Upper lobe of left lung (tissue), 4 donors: ENCODE measurements at regions not wholly inside any gene's neighbourhood (a gene's known extent, or its start where the extent isn't known, plus 50 kb on each side); places are given as distances from the start of the nearest gene placed in this dataset.

Source experiments
- EP300 ChIP-seq, 4 donors: sonication (generic); formaldehyde crosslinking; IDR thresholded peaks; one replicate each; pipeline ENCODE4 v1.5.1; 2017; ENCODE audit warnings: antibody characterized with exemption in 4 of 4, control low read depth in 2 of 4
- POLR2A ChIP-seq, 4 donors: fragments of 450-650 bp; IDR thresholded peaks; one replicate each; pipeline ENCODE4 v1.5.1; 2016 to 2017; ENCODE audit warnings: antibody characterized with exemption in 4 of 4, mild to moderate bottlenecking in 2 of 4
- POLR2AphosphoS5 ChIP-seq, 2 donors: sonication (generic); formaldehyde crosslinking; IDR thresholded peaks; one replicate each; pipeline ENCODE4 v1.5.1; 2017; ENCODE audit warnings: antibody characterized with exemption in 2 of 2
- TF ChIP-seq, protein P1 (sequence below), 6 experiments: fragments of 450-650 bp in 4 of 6; fragments of 200-600 bp in 2 of 6; sonication (generic) in 2 of 6; IDR thresholded peaks; one replicate each; pipeline ENCODE4 v1.5.1; 2016 to 2019; ENCODE audit warnings: antibody characterized with exemption in 6 of 6

DNA sequence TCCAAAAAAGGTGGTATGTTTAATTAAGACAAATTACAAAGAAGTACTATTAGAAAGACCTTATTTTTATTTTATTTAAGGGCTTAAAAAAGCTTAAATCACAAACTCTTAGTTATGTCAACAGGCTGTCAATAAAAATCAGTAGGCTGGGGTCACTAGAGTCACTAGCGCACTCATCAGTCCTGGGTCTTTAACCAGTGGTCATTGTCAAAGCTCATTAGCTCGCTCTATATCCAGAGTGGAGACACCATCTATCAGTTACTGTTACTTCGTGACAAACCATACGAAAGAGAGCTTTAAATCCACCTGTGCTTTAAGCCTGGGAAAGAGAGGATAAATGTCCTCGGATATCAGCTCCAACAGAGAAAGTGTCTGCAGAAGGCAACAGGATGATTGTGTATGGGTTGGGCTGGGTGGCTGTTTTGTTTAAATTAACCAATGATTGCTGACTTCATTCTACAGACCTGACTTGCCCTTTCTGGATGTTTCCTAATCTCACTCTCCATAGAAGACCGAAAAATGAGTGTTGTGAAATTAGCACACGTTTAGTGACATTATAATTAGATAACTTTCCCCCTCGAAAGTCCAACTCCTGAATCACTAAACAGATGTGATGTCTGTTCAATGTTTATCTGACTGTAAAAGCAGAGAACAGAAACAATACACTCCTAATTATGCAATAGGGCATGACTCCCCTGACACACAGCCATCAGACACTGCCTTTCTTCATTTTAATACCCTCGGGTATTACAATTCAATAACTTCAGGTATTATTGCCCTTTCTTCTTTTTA lies 123.6 kb upstream of the TNPO1 start:
- TF ChIP-seq, protein P1, sequence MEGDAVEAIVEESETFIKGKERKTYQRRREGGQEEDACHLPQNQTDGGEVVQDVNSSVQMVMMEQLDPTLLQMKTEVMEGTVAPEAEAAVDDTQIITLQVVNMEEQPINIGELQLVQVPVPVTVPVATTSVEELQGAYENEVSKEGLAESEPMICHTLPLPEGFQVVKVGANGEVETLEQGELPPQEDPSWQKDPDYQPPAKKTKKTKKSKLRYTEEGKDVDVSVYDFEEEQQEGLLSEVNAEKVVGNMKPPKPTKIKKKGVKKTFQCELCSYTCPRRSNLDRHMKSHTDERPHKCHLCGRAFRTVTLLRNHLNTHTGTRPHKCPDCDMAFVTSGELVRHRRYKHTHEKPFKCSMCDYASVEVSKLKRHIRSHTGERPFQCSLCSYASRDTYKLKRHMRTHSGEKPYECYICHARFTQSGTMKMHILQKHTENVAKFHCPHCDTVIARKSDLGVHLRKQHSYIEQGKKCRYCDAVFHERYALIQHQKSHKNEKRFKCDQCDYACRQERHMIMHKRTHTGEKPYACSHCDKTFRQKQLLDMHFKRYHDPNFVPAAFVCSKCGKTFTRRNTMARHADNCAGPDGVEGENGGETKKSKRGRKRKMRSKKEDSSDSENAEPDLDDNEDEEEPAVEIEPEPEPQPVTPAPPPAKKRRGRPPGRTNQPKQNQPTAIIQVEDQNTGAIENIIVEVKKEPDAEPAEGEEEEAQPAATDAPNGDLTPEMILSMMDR (IDR thresholded peaks at IDR 0.05) = no peak
- no peak for TF ChIP-seq EP300 (IDR thresholded peaks at IDR 0.05)
- TF ChIP-seq POLR2A (IDR thresholded peaks at IDR 0.05) = no peak
- TF ChIP-seq POLR2AphosphoS5 (IDR thresholded peaks at IDR 0.05) = no peak
